SW 1271 (cell line): ENCODE measurements at regions not wholly inside any gene's neighbourhood (a gene's known extent, or its start where the extent isn't known, plus 50 kb on each side); places are given as distances from the start of the nearest gene placed in this dataset.

Experiments used
- DNase-seq, 2 experiments: peaks; one replicate each; lab custom pipeline; 2025; lab: John Stamatoyannopoulos, UW

DNA sequence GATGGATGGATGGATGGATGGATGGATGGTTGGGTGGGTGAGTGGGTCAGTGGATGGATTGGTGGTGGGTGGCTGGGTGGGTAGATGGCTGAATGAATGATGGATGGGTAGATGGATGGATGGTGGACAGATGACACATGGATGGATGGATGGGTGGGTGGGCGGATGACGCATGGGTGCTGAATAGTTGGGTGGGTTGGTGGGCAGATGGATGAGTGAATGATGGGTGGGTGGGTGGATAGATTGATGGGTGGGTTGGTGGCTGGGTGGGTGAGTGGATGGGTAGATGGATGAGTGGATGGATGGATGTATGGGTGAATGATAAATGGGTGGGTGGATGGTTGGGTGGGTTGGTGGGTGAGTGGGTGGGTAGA, 69.9 kb upstream of the NKX1-1 start:
- no peak for DNase-seq

DNA sequence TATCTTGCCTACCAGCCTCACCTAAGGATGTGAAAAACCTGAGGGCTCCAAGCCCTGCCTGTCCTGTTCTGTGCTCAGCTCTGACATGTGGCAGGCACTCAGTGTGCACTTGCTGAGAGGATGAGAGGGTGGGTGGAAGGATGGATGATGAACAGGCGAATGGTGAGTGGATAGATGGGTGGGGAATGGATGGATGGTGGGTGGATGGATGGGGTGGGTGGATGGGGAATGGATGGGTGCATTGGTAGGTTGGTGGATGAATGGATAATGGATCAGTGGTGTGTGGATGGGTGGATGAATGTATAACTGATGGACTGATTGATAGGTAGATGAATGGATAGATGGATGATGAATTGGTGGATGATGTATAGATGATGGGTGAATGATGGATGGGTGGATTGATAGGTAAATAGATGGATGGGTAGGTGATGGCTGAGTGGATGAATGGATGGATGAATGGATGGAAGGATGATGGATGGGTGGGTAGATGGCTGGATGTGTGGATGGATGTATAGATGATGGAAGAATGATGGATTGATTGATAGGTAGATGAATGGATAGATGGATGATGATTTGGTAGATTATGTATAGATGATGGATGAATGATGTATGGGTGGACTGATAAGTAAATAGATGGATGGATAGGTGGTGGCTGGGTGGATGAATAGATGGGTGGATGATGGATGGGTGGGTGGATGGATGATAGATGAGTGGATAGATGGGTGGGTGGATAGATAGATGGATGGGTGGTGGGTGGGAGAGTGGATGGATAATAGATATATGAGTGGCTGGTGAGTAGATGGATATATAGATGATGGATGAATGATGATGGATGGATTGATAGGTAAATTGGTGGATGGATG, 69.3 kb upstream of the NKX1-1 start:
- DNase-seq: no peak

DNA sequence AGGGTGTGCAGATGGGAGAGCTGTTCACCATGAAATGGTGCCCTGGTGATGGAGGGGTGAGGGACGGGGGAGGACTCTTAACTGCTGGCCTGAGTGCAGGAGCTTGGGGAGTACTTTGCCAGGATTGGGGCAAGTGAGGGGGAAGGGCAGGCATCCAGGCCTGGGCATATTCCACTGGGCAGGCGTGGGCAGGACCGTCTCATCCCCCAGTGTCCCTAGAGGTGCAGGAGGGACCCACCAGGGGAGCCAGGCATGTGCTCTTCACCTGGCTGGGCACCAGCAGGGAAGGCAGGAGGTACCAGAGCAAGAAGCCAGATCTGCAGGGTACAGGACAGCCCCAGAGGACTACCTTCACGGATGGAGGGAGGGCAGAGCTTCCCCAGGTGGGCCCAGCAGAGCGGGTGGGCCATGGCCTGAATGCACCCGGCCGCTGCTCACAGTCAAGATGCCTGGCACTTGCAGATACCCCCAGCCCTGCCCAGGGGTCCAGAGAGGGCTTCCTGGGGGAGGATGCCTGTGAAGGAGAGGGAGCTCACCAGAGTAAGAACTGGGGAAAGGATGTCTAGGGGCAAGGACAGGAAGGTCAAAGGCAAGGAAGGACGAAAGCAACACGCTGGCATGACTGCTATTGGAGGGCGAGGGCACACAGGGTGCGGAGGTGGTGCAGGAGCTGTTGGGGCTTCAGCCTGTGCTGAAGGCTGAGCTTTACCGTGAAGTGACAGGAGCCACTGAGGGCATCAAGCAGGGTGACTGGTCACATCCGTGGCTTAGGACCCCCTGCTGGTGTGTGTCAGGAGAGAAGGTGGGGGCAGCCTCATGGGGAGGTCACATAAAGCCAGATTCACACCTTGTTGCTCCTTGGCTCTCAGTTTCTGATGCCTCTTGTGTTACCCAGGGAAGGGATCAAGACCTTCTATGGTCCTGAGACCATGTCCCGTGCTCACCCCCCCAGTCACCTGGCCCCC, 68.2 kb upstream of the NKX1-1 start:
- no peak for DNase-seq

DNA sequence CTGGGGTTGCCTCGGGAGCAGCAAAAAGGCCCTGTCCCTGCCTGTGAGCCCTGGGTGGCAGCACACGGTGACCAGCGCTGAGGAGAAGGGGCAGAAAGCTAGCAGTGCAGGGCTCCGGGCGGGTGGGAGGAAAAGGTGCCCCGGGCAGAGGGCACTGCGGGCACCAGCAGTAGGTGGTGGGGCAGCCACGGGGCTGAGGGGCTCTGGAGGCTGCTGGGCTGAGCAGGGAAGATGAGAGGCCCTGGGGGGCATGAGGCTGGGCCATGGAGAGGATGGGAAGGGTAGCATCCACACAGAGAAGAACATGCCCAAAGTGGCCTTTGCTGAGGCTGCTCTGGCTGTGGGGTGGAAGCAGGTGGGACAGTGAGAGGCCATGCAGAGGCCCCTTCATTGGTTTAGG, 67.5 kb upstream of the NKX1-1 start:
- DNase-seq: no peak

DNA sequence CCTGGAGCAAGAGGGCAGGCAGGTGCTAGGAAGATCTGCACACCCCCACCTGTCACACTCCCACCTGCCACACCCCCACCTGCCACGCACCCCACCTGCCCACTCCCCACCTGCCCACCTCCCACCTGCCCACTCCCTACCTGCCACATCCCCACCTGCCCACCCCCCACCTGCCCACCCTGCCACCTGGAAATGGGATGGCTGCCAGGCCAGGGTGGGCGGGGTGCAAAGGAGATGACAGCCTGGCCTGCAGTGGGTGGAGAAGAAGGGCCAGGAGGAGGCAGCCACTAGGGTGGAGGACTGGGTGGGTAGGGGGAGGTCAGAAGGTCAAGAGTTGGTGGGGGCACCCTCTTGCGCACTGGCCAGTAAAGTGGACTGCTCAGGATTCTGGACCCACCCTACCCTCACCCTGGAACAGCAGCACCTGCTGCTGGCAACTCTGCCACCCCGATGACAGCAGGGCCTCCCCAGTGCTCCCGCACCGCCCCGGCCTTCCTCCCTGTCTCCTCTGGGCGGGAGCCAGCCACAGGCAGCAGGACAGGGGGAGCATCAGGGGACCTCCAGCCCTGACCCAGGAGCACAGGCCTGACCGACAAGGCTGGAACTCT, 66.8 kb upstream of the NKX1-1 start:
- DNase-seq: no peak

DNA sequence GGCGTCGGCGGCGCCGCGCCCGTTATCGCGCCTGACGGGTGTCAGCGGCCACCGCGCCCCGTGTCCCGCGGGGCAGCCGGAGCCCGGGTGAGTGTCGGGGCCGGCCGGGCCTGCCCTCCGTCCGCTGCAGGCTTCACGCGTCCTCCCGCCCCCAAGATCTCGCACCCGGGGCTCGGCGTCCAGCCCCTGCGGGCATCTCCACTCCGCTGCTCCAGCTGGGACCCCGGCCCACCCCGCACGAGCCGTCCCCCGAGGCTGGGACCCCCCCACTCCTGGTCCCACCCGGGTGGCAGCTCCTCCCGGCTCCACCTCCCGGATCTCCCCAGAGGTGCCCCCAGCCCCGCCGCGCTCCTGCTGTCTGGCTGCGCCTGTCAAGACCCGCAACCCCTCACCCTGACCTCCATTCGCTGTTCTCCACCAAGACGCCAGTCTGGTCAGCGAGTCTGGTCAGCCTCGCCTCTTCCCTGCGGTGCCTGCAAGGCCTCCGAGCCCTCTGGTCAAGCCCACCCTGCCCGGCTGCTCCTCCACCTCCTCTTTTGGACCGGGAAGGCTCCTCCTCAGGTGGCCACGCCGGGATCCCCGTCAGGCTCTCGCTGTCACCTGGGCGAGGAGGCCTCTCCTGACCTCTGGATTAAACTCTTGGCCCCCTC, 66.0 kb upstream of the NKX1-1 start:
- DNase-seq: no peak

DNA sequence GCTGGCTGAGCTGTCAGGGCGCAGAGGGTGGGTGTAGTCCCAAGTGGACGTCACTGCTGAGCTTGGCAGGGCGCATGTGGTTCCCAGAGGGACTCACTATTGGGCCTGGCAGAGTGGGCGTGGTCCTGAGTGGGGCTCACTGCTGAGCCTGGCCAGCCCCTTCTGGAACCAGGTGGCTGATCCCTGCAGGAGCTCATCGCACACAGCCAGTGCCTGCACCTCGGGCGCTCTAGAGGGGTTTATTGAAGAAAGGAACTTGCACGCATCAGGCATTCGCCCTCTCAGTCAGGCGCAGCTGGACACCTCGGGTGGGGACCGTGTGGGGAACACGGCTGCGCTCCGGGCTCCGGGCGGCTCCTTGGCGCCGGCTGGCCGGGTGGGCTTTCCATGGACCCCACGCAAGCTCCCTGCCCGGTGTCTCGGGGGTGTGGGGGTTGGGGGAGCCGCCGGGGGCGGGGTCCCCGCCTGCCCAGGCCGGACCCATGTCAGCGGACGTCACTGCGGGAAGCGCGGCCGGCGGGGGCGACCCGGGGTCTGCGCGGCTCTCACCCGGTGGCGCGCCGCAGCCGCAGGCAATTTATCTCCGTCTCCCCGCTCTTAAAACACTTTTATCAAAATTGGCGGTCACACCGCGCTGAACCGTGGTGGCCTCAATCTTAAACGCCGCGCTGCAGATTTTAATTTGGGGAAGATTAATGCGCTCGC, 65.4 kb upstream of the NKX1-1 start:
- DNase-seq: no peak

DNA sequence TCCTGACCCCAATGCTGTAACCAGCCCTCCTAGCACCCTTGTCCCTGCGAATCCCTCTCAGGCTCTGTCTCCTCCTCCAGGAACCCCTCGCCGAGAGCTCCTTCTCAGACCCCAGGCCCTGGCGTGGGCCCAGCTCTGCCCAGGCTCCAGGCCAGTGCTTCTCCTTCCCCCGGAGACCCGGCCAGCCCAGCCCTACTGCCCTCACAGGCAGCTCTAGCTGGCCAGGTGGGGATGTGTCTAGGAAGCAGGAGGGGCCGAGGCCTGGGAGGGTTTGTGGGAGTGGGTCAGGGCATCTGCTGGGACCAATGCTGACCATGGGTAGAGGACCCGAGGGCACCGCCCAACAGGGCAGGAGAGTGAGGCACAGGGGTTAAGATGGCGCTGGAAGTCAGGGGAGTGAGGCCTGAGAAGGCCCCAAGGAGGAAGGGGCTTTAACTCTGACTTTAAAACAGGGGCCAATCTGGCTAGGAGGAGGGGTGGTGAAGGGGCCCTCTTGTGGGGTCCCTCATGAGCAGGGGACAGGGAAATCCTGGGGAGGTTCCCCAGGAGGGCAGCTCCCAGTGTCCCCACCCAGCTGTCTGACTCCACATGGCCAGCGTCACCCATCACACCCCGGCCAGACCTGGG, 64.7 kb upstream of the NKX1-1 start:
- DNase-seq: no peak

DNA sequence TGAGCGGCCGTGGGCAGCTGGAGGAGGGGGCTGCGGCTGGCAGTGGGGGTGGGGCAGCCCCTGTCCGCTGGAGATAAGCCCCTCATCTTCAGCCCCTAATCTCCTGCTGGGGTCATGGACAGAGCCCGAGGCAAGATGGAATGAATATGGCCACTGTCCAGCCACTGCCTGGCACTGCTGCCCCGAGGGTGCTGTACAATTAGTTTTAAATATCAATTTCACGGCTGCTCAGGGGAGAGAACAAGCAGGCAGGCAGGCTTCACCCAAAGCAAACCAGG, 64.1 kb upstream of the NKX1-1 start:
- no peak for DNase-seq

DNA sequence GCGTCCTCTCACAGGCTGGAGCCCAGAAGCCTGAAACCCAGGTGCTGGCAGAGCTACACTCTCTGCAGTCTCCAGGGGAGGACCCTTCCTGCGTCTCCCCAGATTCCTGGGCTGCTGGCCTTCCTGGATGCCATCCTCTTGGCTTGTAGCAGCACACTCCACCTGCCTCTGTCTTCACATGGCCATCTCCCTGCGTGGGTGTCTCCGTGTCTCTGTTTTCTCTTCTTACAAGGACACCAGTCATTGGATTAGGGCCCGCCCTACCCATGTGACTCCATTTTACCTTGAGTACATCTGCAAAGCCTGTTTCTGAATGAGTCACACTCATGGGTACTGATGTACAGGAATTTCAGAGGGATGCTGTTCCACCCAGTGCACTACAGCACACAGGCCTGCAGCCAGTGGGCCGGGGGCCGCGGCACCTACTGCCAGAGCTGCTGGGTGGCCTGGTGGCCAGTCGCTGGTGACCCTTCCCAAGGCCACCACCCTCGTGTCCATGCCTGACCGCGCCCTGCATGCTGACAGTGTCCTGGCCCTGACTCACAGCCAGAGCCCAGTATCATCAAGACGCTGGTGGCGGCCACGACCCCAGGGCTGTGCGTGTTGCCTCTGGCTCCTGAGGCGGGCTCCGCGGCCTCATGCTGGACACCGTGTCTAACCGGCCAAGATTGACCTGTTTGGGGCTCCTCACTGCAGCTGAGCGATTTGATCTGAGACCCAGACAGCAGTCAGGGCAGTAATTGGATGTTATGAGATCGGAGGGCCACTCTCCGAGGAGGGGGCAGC, 63.6 kb upstream of the NKX1-1 start:
- DNase-seq: no peak

DNA sequence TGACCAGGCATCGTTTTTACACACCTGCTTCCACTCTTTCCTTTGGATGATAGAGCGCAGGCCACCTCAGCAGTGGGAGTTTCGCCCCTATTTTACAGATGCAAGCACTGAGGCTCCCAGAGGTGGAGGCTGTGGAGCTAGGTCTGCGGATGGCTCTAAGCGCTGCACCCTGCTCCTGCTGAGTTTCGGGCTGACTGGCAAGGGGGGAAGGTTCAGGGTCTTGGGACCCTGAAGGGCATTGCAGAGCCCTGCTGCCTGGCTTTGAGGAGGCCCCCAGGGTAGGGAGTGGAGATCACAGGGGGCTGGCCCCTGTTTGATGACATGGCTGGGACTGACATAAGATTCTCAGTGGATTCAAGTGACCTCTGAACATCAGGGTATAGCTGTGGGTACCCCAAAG, 62.8 kb upstream of the NKX1-1 start:
- no peak for DNase-seq

DNA sequence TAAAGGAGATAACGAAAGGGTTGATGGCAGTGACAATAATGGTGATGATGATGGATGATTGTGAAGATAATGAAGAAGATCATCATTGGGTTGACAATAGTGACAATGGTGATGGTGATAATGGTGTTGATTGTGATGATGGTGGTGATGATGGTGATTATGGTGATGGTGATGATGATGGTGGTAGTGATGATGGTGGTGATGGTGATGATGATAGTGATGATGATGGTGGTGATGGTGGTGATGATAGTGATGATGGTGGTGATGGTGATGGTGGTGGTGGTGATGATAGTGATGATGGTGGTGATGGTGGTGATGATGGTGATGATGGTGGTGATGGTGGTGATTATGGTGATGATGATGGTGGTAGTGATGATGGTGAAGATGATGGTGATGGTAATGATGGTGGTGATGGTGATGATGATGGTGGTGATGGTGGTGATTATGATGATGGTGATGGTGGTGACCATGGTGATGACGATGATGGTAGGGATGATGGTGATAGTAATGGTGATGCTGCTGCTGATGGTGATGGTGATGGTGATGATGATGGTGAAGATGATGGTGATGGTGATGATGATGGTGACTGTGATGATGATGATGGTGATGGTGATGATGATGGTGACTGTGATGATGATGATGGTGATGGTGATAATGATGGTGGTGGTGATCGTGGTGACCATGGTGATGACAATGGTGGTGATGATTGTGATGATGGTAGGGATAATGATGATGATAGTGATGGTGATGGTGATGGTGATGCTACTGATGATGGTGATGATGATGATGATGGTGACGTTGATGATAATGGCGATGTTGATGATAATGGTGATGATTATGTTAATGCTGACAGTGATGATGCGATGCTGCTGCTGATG, 61.6 kb upstream of the NKX1-1 start:
- no peak for DNase-seq

DNA sequence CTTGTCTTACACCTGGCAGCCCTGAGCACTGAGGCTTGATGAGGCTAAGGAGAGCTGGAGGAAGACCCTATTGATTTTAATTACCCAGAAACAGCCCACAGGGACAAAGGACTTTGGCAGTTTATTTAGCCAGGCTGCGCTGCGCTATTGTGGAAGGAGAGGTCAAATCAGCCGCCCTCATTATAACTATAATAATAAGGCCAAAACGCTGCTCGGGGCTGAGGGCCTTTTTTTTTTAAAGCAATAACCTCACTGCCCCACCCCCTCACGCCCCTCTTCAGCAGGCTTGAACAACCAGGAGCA, 60.6 kb upstream of the NKX1-1 start:
- no peak for DNase-seq

DNA sequence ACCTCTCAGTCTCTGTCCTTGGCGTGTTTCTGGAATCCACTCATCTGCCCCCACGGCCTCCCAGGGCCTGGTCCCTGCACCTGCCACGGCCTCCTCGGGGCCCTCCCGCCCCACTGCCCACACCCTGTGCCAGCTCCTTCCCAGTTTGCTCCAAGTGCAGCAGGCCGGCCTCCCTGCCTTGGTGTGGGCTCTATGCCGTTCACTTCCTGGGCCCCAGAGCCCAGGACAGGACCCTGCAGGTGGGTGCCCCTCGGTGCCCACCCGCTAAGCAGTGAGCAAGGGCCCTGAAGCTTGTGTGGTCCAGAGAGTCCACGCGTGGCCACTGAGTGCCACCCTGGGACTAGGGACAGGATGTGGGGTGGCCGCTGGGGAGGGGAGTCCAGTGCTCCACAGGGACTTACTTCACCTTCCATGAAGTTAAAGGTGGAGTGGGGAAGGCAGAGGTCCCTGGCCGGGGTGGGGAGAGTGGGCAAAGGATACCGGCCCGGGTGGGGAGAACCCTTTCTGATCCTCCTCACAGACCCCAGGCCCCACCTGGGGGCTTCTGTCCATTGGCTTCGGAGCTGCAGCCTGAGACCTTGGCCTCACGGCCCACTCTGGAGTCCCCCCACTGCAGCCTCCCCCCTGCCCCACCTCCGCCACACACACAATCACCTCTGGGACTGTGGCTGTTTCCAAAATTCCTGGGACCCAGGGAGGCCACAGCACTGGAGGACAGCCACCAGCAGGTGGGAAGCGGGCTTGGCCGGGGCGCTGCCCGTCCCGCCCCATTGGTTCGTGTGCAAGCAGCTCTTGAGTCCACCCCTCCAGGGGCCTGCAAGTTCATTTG, 60.0 kb upstream of the NKX1-1 start:
- DNase-seq: no peak

DNA sequence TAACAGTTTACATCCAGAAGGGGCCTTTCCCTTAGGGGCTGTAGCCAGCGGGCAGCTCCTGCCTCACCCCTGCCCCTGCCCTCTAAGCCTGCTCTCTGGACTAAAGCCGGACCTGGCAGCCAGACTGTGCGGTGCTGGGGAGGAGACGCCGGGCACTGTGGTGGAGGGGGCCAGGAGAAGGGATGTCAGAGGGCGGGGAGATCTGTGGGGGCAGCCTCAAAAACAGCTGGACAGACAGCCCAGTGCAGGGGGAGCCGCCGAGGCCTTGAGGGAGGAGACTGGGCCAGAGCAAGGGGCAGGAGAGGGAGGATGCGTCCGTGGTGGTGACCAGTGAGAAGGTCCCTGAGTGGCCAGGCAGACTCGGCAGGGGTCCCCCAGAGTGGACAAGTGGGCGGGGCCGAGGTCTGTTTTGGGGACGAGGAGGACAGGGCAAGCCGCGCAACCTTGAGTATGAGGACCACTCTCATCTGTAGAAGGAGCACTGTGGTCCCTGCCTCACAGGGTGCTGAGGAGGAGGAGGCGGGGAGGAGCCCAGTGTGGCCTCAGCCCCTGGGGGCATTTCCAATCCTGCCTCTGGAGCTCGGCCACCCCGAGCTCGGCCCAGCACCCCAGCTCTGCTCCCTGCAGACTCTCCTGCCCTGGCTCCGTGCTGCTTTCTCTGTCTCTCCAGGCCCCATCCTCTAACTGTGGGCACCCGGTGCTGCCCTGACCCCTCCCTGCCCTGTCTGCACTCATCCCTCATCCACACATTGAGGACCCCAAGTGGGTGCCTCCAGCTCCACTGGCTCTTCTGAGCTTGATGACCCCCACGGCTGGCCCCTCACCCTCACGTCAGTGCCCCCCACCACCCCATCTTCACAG, 59.2 kb upstream of the NKX1-1 start:
- DNase-seq: no peak

DNA sequence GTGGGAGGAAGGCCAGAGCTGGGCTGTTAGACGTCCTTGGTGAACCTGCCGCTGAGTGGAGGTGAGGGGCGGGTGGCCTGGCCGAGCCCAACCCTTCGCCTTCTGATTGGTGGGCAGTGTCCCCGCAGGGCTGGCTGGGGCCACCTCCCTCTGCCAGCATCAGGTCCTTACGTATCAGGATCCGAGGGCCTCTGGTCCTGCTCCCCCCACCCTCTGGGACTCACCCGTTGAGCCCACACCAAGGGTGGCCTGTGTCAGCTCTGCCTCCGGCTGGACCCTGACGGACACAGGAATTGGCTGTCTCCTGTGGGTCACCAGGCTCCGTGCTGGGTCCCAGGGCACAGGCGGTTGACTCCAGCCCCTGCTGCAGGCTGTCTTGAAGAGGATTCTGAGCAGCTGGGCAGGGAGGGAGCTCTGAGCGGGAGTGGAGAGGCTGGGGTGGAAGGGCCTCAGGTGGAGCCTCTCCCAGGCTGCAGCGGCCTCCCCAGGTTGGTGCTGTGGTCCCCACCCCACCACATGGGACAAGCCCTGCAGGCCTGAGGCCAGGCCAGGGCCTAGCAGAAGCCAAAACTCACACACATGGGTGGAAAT, 58.4 kb upstream of the NKX1-1 start:
- no peak for DNase-seq

DNA sequence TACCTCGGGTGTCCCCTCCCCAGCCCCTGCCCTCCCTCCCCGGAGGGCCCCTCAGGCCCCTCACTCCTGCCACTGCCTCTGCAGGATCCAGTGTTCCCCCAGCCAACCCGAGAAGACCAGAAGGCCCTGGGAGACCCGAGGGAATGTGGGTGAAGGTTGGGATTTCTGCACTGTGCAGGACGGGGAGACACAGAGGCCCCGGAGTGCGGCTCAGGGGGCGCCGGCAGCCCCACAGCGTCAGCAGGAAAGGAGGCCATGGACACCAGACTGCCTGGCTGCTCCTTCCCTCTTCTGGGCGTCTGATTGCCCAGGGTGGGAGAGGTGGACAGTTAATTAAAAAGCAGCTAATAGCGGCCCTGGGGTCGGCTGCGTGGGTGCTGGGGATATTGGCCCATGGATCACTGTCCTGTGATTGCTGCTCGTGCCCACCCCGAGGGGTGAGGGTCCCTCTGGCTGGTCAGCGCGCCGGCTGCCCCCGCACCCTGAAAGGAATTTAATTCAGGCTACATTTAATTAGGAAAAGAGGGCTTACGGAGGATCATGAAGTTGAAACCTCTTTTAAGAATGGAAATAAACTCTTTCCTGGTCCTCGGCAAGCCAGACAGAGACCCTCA, 57.8 kb upstream of the NKX1-1 start:
- DNase-seq: no peak
